Sigmoid colon (tissue), 3 donors: ENCODE measurements at regions not wholly inside any gene's neighbourhood (a gene's known extent, or its start where the extent isn't known, plus 50 kb on each side); places are given as distances from the start of the nearest gene placed in this dataset.

Source experiments
- CTCF ChIP-seq, 4 experiments: fragments of 450-650 bp in 3 of 4; fragments of 200-600 bp in 1 of 4; IDR thresholded peaks; one replicate each; pipeline ENCODE4 v1.5.1; 2016 to 2019; ENCODE audit warnings: antibody characterized with exemption in 4 of 4, mild to moderate bottlenecking in 3 of 4, moderate library complexity in 2 of 4
- POLR2A ChIP-seq, 2 donors: fragments of 450-650 bp; IDR thresholded peaks; one replicate each; pipeline ENCODE4 v1.6.1; 2016; ENCODE audit warnings: antibody characterized with exemption in 2 of 2, mild to moderate bottlenecking in 2 of 2, moderate library complexity in 2 of 2

GRCh38 chr6:144742779-144743178, 457.6 kb downstream of the UTRN start:
- no peak for TF ChIP-seq POLR2A (IDR thresholded peaks at IDR 0.05)
- TF ChIP-seq CTCF (IDR thresholded peaks at IDR 0.05) = no peak
